Anterior cingulate cortex (tissue), 58 donors: ENCODE measurements at regions not wholly inside any gene's neighbourhood (a gene's known extent, or its start where the extent isn't known, plus 50 kb on each side); places are given as distances from the start of the nearest gene placed in this dataset.
A peak's percentile ranks its signal among the peaks of the same experiment; 100 is the strongest.

Source experiments
- DNase-seq, 58 donors: peaks; one replicate each; lab custom pipeline; 2025; lab: John Stamatoyannopoulos, UW

- DNase-seq = no peak
These were observed 105.7 kb upstream of the INHBA start for GRCh38 chr7:41808541-41808940.

GRCh38 chr7:41803569-41803968 lies 100.7 kb upstream of the INHBA start:
- DNase-seq = no peak

GRCh38 chr7:41796331-41796730 lies 93.4 kb upstream of the INHBA start:
- no peak for DNase-seq

GRCh38 chr7:41795276-41795833 lies 92.5 kb upstream of the INHBA start:
- no peak for DNase-seq

- DNase-seq = no peak
These were observed 90.7 kb upstream of the INHBA start for GRCh38 chr7:41793556-41793955.

- DNase-seq = no peak
These were observed 89.2 kb upstream of the INHBA start for GRCh38 chr7:41792120-41792519.

GRCh38 chr7:41788556-41788955 lies 85.7 kb upstream of the INHBA start:
- DNase-seq = no peak

GRCh38 chr7:41787651-41788350 lies 84.9 kb upstream of the INHBA start:
- no peak for DNase-seq

- peak in 8 of 58 donors; percentile 1 to 30 (median 10) for DNase-seq
These were observed 84.1 kb upstream of the INHBA start for GRCh38 chr7:41786944-41787343.

GRCh38 chr7:41786404-41786803 lies 83.5 kb upstream of the INHBA start:
- no peak for DNase-seq

- DNase-seq = no peak
These were observed 83.0 kb upstream of the INHBA start for GRCh38 chr7:41785840-41786239.

GRCh38 chr7:41785265-41785664 lies 82.4 kb upstream of the INHBA start:
- no peak for DNase-seq

GRCh38 chr7:41779918-41780317 lies 77.0 kb upstream of the INHBA start:
- DNase-seq = peak in 1 of 58 donors; percentile 22

GRCh38 chr7:41777894-41778596 lies 75.2 kb upstream of the INHBA start:
- peak in 2 of 58 donors; percentile 3 to 11 for DNase-seq

- DNase-seq = no peak
These were observed 72.1 kb upstream of the INHBA start for GRCh38 chr7:41774966-41775365.

GRCh38 chr7:41773756-41774155 lies 70.9 kb upstream of the INHBA start:
- no peak for DNase-seq

GRCh38 chr7:41771717-41772116 lies 68.8 kb upstream of the INHBA start:
- DNase-seq = no peak

GRCh38 chr7:41769162-41769561 lies 66.3 kb upstream of the INHBA start:
- no peak for DNase-seq

GRCh38 chr7:41763626-41764025 lies 60.7 kb upstream of the INHBA start:
- no peak for DNase-seq

- no peak for DNase-seq
These were observed 59.8 kb upstream of the INHBA start for GRCh38 chr7:41762641-41763040.

- no peak for DNase-seq
These were observed 57.4 kb upstream of the INHBA start for GRCh38 chr7:41760293-41760692.

- no peak for DNase-seq
These were observed 55.4 kb upstream of the INHBA start for GRCh38 chr7:41758321-41758720.
